Breast epithelium (tissue), 4 donors: ENCODE measurements at regions not wholly inside any gene's neighbourhood (a gene's known extent, or its start where the extent isn't known, plus 50 kb on each side); places are given as distances from the start of the nearest gene placed in this dataset.
"Not testable (repeated sequence)": the region's sequence is repeated elsewhere in the genome, so short reads cannot be mapped to it uniquely, and the experiment has no call there.

Experiments
- DNase-seq, 2 donors: peaks; one replicate each; pipeline ENCODE4 v3.0.0-alpha.2; 2019; ENCODE audit warnings: low spot score in 2 of 2
- H3K27ac ChIP-seq, 2 donors: fragments of 200-600 bp; sonication (generic) in 1 of 2; one replicate each; pipeline ENCODE4 v1.5.1; 2016 to 2019; ENCODE audit warnings: mild to moderate bottlenecking in 1 of 2
- H3K27me3 ChIP-seq, 2 donors: fragments of 200-600 bp; sonication (generic) in 1 of 2; one replicate each; pipeline versions ENCODE4 v1.5.1 to v1.6.0; 2017 to 2019; ENCODE audit warnings: control low read depth in 1 of 2, mild to moderate bottlenecking in 1 of 2
- H3K36me3 ChIP-seq: fragments of 200-600 bp; one replicate; pipeline ENCODE4 v1.5.1; 2019
- H3K4me1 ChIP-seq, 2 donors: fragments of 200-600 bp; sonication (generic); one replicate each; pipeline ENCODE4 v1.5.1; 2016 to 2019; ENCODE audit warnings: control low read depth in 1 of 2
- H3K4me3 ChIP-seq, 3 donors: fragments of 200-600 bp; sonication (generic); 1 replicate in 2 of 3; 2 replicates in 1 of 3; pipeline ENCODE4 v1.5.1; 2016 to 2019; ENCODE audit warnings: mild to moderate bottlenecking in 3 of 3, moderate library complexity in 2 of 3
- H3K9me3 ChIP-seq, 2 donors: fragments of 200-600 bp; sonication (generic) in 1 of 2; one replicate each; pipeline ENCODE4 v1.5.1; 2016 to 2019; ENCODE audit warnings: control low read depth in 1 of 2
- POLR2A ChIP-seq: fragments of 450-650 bp; IDR thresholded peaks from one replicate; pipeline ENCODE4 v1.6.1; 2016; ENCODE audit warnings: antibody characterized with exemption, mild to moderate bottlenecking, moderate library complexity
- POLR2AphosphoS5 ChIP-seq, 3 donors: sonication (generic); formaldehyde crosslinking; IDR thresholded peaks; one replicate each; pipeline ENCODE4 v1.6.1; 2017; ENCODE audit warnings: antibody characterized with exemption in 3 of 3
- intact Hi-C: fragments of 100-400 bp; cut with DNase I; formaldehyde crosslinking; loops from one replicate; pipeline ENCODE4 v1.15.1; 2023; ENCODE audit warnings: low total_unique reads
- TF ChIP-seq, protein P1 (sequence below), 3 donors: fragments of 450-650 bp; IDR thresholded peaks; one replicate each; pipeline ENCODE4 v1.5.1; 2016 to 2017; ENCODE audit warnings: antibody characterized with exemption in 3 of 3, mild to moderate bottlenecking in 3 of 3, moderate library complexity in 3 of 3

DNA sequence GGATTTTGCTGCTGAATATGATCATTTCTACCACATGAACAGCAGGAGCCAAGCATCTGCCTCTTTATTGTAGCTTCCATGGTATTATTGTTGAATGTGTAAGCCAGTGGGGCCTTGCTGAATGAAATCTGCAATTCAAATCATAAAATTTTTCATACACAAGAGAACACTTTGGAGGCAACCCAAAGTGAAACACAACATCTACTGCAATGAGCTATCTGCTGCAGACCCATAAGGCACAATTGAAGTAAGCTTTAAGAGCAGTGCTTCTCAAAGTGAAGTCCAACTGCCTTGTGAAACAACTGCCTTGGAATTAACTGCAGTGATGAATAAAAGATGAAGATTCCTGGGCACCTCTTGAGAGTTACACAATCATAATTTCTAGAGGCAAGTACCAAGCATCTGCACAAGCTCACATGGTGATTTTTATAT is 626.3 kb upstream of the INTU start:
- H3K27ac ChIP-seq = no peak overlapping the region
- TF ChIP-seq POLR2AphosphoS5 (IDR thresholded peaks at IDR 0.05) (no peak), POLR2A (no peak)
- TF ChIP-seq, protein P1, sequence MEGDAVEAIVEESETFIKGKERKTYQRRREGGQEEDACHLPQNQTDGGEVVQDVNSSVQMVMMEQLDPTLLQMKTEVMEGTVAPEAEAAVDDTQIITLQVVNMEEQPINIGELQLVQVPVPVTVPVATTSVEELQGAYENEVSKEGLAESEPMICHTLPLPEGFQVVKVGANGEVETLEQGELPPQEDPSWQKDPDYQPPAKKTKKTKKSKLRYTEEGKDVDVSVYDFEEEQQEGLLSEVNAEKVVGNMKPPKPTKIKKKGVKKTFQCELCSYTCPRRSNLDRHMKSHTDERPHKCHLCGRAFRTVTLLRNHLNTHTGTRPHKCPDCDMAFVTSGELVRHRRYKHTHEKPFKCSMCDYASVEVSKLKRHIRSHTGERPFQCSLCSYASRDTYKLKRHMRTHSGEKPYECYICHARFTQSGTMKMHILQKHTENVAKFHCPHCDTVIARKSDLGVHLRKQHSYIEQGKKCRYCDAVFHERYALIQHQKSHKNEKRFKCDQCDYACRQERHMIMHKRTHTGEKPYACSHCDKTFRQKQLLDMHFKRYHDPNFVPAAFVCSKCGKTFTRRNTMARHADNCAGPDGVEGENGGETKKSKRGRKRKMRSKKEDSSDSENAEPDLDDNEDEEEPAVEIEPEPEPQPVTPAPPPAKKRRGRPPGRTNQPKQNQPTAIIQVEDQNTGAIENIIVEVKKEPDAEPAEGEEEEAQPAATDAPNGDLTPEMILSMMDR (IDR thresholded peaks at IDR 0.05) = no peak
- intact Hi-C loops = no loop called here
- H3K4me1 ChIP-seq = no peaks in the 10 kb centered on the region
- H3K9me3 ChIP-seq = no peaks in the 10 kb centered on the region
- H3K36me3 ChIP-seq = no peaks in the 10 kb centered on the region
- H3K4me3 ChIP-seq = no peak overlapping the region
- no peaks in the 10 kb centered on the region for H3K27me3 ChIP-seq
- no peak for DNase-seq

DNA sequence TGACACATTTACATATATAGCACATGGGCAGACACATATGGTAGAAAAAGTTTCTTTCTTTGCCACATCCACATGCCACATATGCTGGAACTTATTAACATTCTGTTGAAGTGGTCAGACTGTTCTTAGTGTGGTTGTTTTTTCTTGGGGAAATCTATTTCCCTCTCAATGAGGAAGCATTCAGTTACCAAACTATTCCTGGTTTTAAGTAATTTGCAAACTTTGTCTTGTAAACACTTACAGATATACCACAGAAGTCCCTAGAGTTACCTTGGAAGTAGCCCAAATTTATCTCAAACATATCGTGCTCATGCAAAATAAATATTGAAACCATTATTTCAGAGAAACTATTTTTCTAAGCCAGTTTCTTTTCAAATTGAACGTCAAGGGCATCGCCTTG is 625.5 kb upstream of the INTU start:
- Histone ChIP-seq H3K36me3 (no peaks in the 10 kb centered on the region), H3K27me3 (no peaks in the 10 kb centered on the region), H3K9me3 (no peaks in the 10 kb centered on the region), H3K4me1 (no peaks in the 10 kb centered on the region), H3K4me3 (no peak overlapping the region), H3K27ac (no peak overlapping the region)
- DNase-seq = no peak
- TF ChIP-seq, protein P1 (IDR thresholded peaks at IDR 0.05) = no peak
- TF ChIP-seq POLR2A (no peak), POLR2AphosphoS5 (IDR thresholded peaks at IDR 0.05) (no peak)
- intact Hi-C loops = no loop called here

DNA sequence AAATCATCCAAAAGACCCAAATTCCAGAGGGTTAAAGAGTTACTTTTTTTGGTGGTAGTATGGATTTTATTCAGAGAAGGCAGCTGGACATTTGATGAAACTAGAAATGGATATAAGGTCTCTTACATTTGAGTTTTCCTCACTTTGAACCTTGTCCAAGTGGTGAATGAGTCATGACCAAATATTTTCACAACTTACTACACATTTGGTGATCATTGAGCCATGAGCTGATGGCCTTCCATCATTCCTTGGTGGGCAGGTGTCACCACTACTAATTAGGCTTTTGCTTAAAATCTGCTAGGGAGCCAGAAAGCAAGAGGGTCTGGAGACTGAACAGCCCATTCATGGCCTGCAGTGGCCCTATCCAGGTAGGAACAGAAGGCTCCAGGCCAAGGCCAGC is 620.2 kb upstream of the INTU start:
- no peak overlapping the region for H3K4me3 ChIP-seq
- no peaks in the 10 kb centered on the region for H3K9me3 ChIP-seq
- no peaks in the 10 kb centered on the region for H3K27me3 ChIP-seq
- no peak for DNase-seq
- H3K4me1 ChIP-seq = no peaks in the 10 kb centered on the region
- no peaks in the 10 kb centered on the region for H3K36me3 ChIP-seq
- intact Hi-C loops = no loop called here
- H3K27ac ChIP-seq = no peak overlapping the region
- TF ChIP-seq, protein P1 (IDR thresholded peaks at IDR 0.05) = no peak
- no peak for TF ChIP-seq POLR2A
- TF ChIP-seq POLR2AphosphoS5 (IDR thresholded peaks at IDR 0.05) = no peak

DNA sequence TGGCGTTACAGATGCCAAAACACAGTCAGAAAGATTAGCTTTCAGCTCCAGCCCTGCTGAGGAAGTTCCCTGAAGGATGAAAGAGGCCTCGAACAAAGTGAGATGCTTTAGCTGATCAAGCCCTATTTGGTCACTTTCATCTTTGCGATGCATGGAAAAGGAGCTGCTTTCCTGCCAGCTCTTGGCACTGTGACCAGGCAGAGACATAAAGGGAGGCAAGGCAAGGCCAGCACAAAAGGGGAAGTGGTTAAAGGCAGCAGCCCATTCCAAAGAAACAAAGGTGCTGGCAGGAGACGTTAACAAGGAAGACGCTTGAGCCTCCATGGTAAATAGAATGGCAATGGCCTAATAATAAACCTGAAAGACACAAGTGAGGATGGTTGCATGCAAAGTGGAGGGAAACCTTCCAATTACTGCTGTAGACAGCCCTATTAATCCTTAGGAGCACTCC is 617.1 kb upstream of the INTU start:
- no peak for DNase-seq
- Histone ChIP-seq H3K27ac (no peak overlapping the region), H3K4me1 (no peaks in the 10 kb centered on the region), H3K27me3 (no peaks in the 10 kb centered on the region), H3K9me3 (no peaks in the 10 kb centered on the region), H3K4me3 (no peak overlapping the region), H3K36me3 (no peaks in the 10 kb centered on the region)
- TF ChIP-seq POLR2A (no peak), POLR2AphosphoS5 (IDR thresholded peaks at IDR 0.05) (no peak)
- TF ChIP-seq, protein P1 (IDR thresholded peaks at IDR 0.05) = no peak
- intact Hi-C loops = no loop called here

DNA sequence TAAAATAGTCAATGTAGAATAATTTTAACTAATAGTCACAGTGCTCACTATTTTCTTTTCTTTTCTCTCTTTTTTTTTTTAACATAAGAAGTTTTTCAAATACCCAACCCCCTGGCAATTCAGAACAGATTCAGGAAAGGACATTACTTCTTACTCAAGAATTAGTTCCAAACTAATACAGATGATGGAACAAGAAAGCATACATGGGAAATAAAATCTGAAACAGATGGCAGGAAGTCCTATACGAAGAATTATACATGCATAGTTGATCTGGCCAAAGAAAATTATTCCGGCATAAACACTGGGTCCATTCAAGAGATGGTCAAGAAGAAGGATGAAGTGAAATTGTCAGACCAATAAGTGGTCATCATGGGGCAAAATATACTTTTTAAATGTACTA is 614.4 kb upstream of the INTU start:
- H3K4me3 ChIP-seq = no peak overlapping the region
- no peak for DNase-seq
- intact Hi-C loops = no loop called here
- no peaks in the 10 kb centered on the region for H3K4me1 ChIP-seq
- no peaks in the 10 kb centered on the region for H3K36me3 ChIP-seq
- TF ChIP-seq POLR2A (no peak), POLR2AphosphoS5 (IDR thresholded peaks at IDR 0.05) (no peak)
- TF ChIP-seq, protein P1 (IDR thresholded peaks at IDR 0.05) = no peak
- no peaks in the 10 kb centered on the region for H3K27me3 ChIP-seq
- H3K9me3 ChIP-seq = no peaks in the 10 kb centered on the region
- no peak overlapping the region for H3K27ac ChIP-seq

DNA sequence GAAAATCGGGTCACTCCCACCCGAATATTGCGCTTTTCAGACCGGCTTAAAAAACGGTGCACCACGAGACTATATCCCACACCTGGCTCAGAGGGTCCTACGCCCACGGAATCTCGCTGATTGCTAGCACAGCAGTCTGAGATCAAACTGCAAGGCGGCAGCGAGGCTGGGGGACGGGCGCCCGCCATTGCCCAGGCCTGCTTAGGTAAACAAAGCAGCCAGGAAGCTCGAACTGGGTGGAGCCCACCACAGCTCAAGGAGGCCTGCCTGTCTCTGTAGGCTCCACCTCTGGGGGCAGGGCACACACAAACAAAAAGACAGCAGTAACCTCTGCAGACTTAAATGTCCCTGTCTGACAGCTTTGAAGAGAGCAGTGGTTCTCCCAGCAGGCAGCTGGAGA is 611.9 kb upstream of the INTU start:
- DNase-seq, H3K27me3 ChIP-seq, H3K27ac ChIP-seq, H3K9me3 ChIP-seq, H3K4me3 ChIP-seq, H3K36me3 ChIP-seq, H3K4me1 ChIP-seq, intact Hi-C loops: not testable (repeated sequence)
